GM12892 (cell line): ENCODE measurements at regions not wholly inside any gene's neighbourhood (a gene's known extent, or its start where the extent isn't known, plus 50 kb on each side); places are given as distances from the start of the nearest gene placed in this dataset.

ENCODE experiments used
- POLR2A ChIP-seq: IDR thresholded peaks from 2 replicates; pipeline ENCODE4 v1.6.1; 2011; ENCODE audit warnings: low read depth, low read length, control low read depth
- POLR2AphosphoS5 ChIP-seq: IDR thresholded peaks from 2 replicates; pipeline ENCODE4 v1.6.1; 2011; ENCODE audit warnings: low read depth, low read length, control low read depth

- TF ChIP-seq POLR2A (no peak), POLR2AphosphoS5 (no peak)
These were observed 377.5 kb downstream of the CENPC start for GRCh38 chr4:67167849-67168248.
